OCI-LY7 (cell line): ENCODE measurements at regions not wholly inside any gene's neighbourhood (a gene's known extent, or its start where the extent isn't known, plus 50 kb on each side); places are given as distances from the start of the nearest gene placed in this dataset.

Experiments used
- BruUV-seq: library from RNA; stranded (reverse); fragments of 400-500 nt; replicated peaks from 2 replicates; lab custom pipeline; 2021; lab: Mats Ljungman, UMichigan
- CTCF ChIA-PET: fragments of 300-600 bp; sonication (Branson Sonifier 250); formaldehyde crosslinking; loops from one replicate; lab custom pipeline; 2022; ENCODE audit warnings: antibody characterized with exemption; ENCODE audit not compliant: unreplicated experiment; lab: Charles Lee
- POLR2A ChIA-PET: fragments of 300-600 bp; sonication (Branson Sonifier 250); formaldehyde crosslinking; loops from one replicate; lab custom pipeline; 2022; ENCODE audit warnings: antibody characterized with exemption; lab: Charles Lee
- DNase-seq: peaks from one replicate; pipeline ENCODE4 v3.0.0-alpha.2; 2015; ENCODE audit warnings: low spot score
- H2AFZ ChIP-seq: fragments of 200-600 bp; sonication (generic), shearing (Covaris generic); 2 replicates; pipeline ENCODE4 v1.6.1; 2014; ENCODE audit warnings: mild to moderate bottlenecking, antibody characterized with exemption, low read length, moderate library complexity
- H3K27ac ChIP-seq: fragments of 200-600 bp; sonication (generic); 2 replicates; pipeline ENCODE4 v1.5.1; 2014; ENCODE audit warnings: mixed run types, low read depth, mild to moderate bottlenecking, moderate library complexity, low read length, inconsistent platforms; ENCODE audit not compliant: poor library complexity, severe bottlenecking
- H3K36me3 ChIP-seq: fragments of 200-600 bp; sonication (generic); 2 replicates; pipeline ENCODE4 v1.6.1; 2014; ENCODE audit warnings: mild to moderate bottlenecking, antibody characterized with exemption, low read length, moderate library complexity, mixed read lengths; ENCODE audit not compliant: insufficient read depth
- H3K4me1 ChIP-seq: fragments of 200-600 bp; sonication (generic); 2 replicates; pipeline ENCODE4 v1.5.1; 2014; ENCODE audit warnings: mild to moderate bottlenecking, low read length; ENCODE audit not compliant: insufficient read depth, poor library complexity, severe bottlenecking
- H3K4me2 ChIP-seq: fragments of 200-600 bp; sonication (generic); 2 replicates; pipeline ENCODE4 v1.6.1; 2014; ENCODE audit warnings: mild to moderate bottlenecking, low read length
- H3K4me3 ChIP-seq: fragments of 200-600 bp; sonication (generic); 2 replicates; pipeline ENCODE4 v1.5.1; 2014; ENCODE audit warnings: mild to moderate bottlenecking, low read depth, low read length; ENCODE audit not compliant: poor library complexity, severe bottlenecking
- H3K79me2 ChIP-seq: fragments of 200-600 bp; sonication (generic); 2 replicates; pipeline ENCODE4 v1.6.1; 2016; ENCODE audit warnings: low read depth, mild to moderate bottlenecking, low read length, moderate library complexity, mixed read lengths; ENCODE audit not compliant: insufficient read depth
- H3K9me2 ChIP-seq: fragments of 200-600 bp; sonication (generic); 2 replicates; pipeline ENCODE4 v1.6.1; 2016; ENCODE audit warnings: mild to moderate bottlenecking, low read length, mixed read lengths; ENCODE audit not compliant: insufficient read depth
- H3K9me3 ChIP-seq: fragments of 200-600 bp; sonication (generic); 2 replicates; pipeline ENCODE4 v1.6.1; 2014; ENCODE audit warnings: mild to moderate bottlenecking, mixed run types, low read length, mixed read lengths
- H4K20me1 ChIP-seq: fragments of 200-600 bp; sonication (generic); 2 replicates; pipeline ENCODE4 v1.6.1; 2014; ENCODE audit warnings: mild to moderate bottlenecking, antibody characterized with exemption, low read length, moderate library complexity, mixed read lengths; ENCODE audit not compliant: insufficient read depth
- EZH2phosphoT487 ChIP-seq: fragments of 200-600 bp; sonication (generic); IDR thresholded peaks from 2 replicates; pipeline ENCODE4 v1.6.1; 2018; ENCODE audit warnings: low read depth, borderline replicate concordance, mild to moderate bottlenecking, mixed run types, antibody characterized with exemption, low read length, moderate library complexity, mixed read lengths
- intact Hi-C: fragments of 100-400 bp; cut with micrococcal nuclease; formaldehyde crosslinking; loops from one replicate; pipeline ENCODE4 v1.10.0; 2022; ENCODE audit not compliant: unreplicated experiment
- TF ChIP-seq, protein P1 (sequence below): fragments of 200-600 bp; sonication (generic); conservative IDR thresholded peaks from 2 replicates; pipeline ENCODE4 v1.5.1; 2014; ENCODE audit warnings: mild to moderate bottlenecking, antibody characterized with exemption, low read length, moderate library complexity, mixed read lengths

GRCh38 chr22:22156716-22157347 is 87.8 kb upstream of the VPREB1 start:
- peak; percentile 94 for DNase-seq
- no peaks in the 10 kb centered on the region for H4K20me1 ChIP-seq
- H3K4me1 ChIP-seq: peaks cover 55% of the 10 kb centered on the region
- TF ChIP-seq, protein P1, sequence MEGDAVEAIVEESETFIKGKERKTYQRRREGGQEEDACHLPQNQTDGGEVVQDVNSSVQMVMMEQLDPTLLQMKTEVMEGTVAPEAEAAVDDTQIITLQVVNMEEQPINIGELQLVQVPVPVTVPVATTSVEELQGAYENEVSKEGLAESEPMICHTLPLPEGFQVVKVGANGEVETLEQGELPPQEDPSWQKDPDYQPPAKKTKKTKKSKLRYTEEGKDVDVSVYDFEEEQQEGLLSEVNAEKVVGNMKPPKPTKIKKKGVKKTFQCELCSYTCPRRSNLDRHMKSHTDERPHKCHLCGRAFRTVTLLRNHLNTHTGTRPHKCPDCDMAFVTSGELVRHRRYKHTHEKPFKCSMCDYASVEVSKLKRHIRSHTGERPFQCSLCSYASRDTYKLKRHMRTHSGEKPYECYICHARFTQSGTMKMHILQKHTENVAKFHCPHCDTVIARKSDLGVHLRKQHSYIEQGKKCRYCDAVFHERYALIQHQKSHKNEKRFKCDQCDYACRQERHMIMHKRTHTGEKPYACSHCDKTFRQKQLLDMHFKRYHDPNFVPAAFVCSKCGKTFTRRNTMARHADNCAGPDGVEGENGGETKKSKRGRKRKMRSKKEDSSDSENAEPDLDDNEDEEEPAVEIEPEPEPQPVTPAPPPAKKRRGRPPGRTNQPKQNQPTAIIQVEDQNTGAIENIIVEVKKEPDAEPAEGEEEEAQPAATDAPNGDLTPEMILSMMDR: peak; percentile 96
- no peak for TF ChIP-seq EZH2phosphoT487
- no peaks in the 10 kb centered on the region for H3K79me2 ChIP-seq
- intact Hi-C loops: loop anchor here (1.0 to 5.0 kb wide), 9 partner anchors 11 to 166 kb away; no protein-coding TSS in a partner anchor
- 0 out of 2 replicates have a peak, but pooled peaks cover 4% of the 10 kb centered on the region for H3K9me3 ChIP-seq
- H3K9me2 ChIP-seq: no peaks in the 10 kb centered on the region
- ChIA-PET POLR2A (interaction anchor here (0.6 to 2.1 kb wide), 10 partner anchors 8 to 125 kb away, joined by 3 to 19 read pairs (median 5); no protein-coding TSS in a partner anchor), CTCF (interaction anchor here (0.7 to 1.8 kb wide), 2 partner anchors 11 to 45 kb away, joined by 5 to 17 read pairs; no protein-coding TSS in a partner anchor)
- peak overlapping the region; percentile 84 for H3K27ac ChIP-seq
- no TSS peak for BruUV-seq
- H2AFZ ChIP-seq: peak overlapping the region; percentile 75; the same call in 1 of the 2 replicates
- H3K4me3 ChIP-seq: peak overlapping the region; percentile 46
- no peaks in the 10 kb centered on the region for H3K36me3 ChIP-seq
- H3K4me2 ChIP-seq: peak overlapping the region; percentile 72

DNA sequence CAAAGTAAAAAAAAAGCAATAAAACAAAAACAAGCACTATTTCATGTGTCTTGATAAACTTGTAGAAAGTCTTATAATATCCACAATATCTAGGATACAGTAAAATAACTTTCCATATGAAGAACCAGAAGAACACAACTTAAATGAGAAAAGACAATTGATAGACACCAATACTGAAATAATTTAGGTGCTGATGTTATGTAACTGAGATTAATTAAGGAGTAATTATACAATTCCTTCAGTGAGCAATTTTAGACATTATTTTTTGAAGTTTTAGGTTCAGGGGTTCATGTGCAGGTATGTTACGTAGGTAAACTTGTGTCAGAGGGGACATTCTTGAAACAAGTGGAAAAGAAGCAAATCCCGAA is 88.3 kb upstream of the VPREB1 start:
- H3K27ac ChIP-seq: peak overlapping the region; percentile 84
- intact Hi-C loops: loop anchor here (1.0 to 5.0 kb wide), 8 partner anchors 12 to 166 kb away; no protein-coding TSS in a partner anchor
- no TSS peak for BruUV-seq
- H4K20me1 ChIP-seq: no peaks in the 10 kb centered on the region
- TF ChIP-seq EZH2phosphoT487: no peak
- TF ChIP-seq, protein P1: no peak
- POLR2A ChIA-PET: interaction anchor here (0.9 kb wide), 1 partner anchor 125 kb away, joined by 3 read pairs; no protein-coding TSS in a partner anchor
- no peaks in the 10 kb centered on the region for H3K79me2 ChIP-seq
- no peaks in the 10 kb centered on the region for H3K36me3 ChIP-seq
- peak overlapping the region; percentile 46 for H3K4me3 ChIP-seq
- 0 out of 2 replicates have a peak, but pooled peaks cover 4% of the 10 kb centered on the region for H3K9me3 ChIP-seq
- no peaks in the 10 kb centered on the region for H3K9me2 ChIP-seq
- peaks cover 52% of the 10 kb centered on the region for H3K4me1 ChIP-seq
- CTCF ChIA-PET: no interaction called here
- peak overlapping the region; percentile 72 for H3K4me2 ChIP-seq
- H2AFZ ChIP-seq: peak overlapping the region; percentile 75; the same call in 1 of the 2 replicates
- no peak for DNase-seq
